ENCODE measurements at regions not wholly inside any gene's neighbourhood (a gene's known extent, or its start where the extent isn't known, plus 50 kb on each side); places are given as distances from the start of the nearest gene placed in this dataset.

- peak; percentile 70 for DNase-seq
Measured at GRCh38 chr10:69716711-69717560, 84.8 kb upstream of the COL13A1 start.

- DNase-seq: no peak
Measured at GRCh38 chr10:69718951-69719350, 82.8 kb upstream of the COL13A1 start.

- no peak for DNase-seq
Measured at GRCh38 chr10:69721690-69722310, 79.9 kb upstream of the COL13A1 start.

- DNase-seq: no peak
Measured at GRCh38 chr10:69723653-69724052, 78.1 kb upstream of the COL13A1 start.

- DNase-seq: no peak
Measured at GRCh38 chr10:69726850-69727249, 74.9 kb upstream of the COL13A1 start.

GRCh38 chr10:69728335-69728870, 73.3 kb upstream of the COL13A1 start:
- no peak for DNase-seq

- DNase-seq: no peak
Measured at GRCh38 chr10:69729326-69730048, 72.2 kb upstream of the COL13A1 start.

- no peak for DNase-seq
Measured at GRCh38 chr10:69730251-69731156, 71.2 kb upstream of the COL13A1 start.

- DNase-seq: no peak
Measured at GRCh38 chr10:69731184-69731583, 70.5 kb upstream of the COL13A1 start.

GRCh38 chr10:69731698-69732097, 70.0 kb upstream of the COL13A1 start:
- DNase-seq: no peak

- no peak for DNase-seq
Measured at GRCh38 chr10:69732147-69732825, 69.4 kb upstream of the COL13A1 start.

GRCh38 chr10:69732826-69733150, 68.9 kb upstream of the COL13A1 start:
- no peak for DNase-seq

GRCh38 chr10:69733791-69734261, 67.9 kb upstream of the COL13A1 start:
- DNase-seq: no peak

- DNase-seq: no peak
Measured at GRCh38 chr10:69734416-69734796, 67.3 kb upstream of the COL13A1 start.

GRCh38 chr10:69734797-69735468, 66.8 kb upstream of the COL13A1 start:
- DNase-seq: no peak

GRCh38 chr10:69736886-69737641, 64.6 kb upstream of the COL13A1 start:
- DNase-seq: no peak

- DNase-seq: no peak
Measured at GRCh38 chr10:69738071-69738470, 63.6 kb upstream of the COL13A1 start.

GRCh38 chr10:69738858-69739435, 62.8 kb upstream of the COL13A1 start:
- no peak for DNase-seq

- no peak for DNase-seq
Measured at GRCh38 chr10:69739634-69740033, 62.1 kb upstream of the COL13A1 start.

- DNase-seq: no peak
Measured at GRCh38 chr10:69740126-69740525, 61.6 kb upstream of the COL13A1 start.

Measured in activated CD4-positive, CD25-positive, alpha-beta regulatory T cell treated with anti-CD3 and anti-CD28 coated beads, Interleukin-2, amount 50 U/mL, for 72 hours (primary cell).